ENCODE measurements at regions not wholly inside any gene's neighbourhood (a gene's known extent, or its start where the extent isn't known, plus 50 kb on each side); places are given as distances from the start of the nearest gene placed in this dataset.
A peak's percentile ranks its signal among the peaks of the same experiment; 100 is the strongest.

- no peak for TF ChIP-seq ZNF44 (CRISPR knock-in tag; IDR thresholded peaks at IDR 0.05)
- no peak for TF ChIP-seq RAD21 (CRISPR knock-in tag; IDR thresholded peaks at IDR 0.05)
- TF ChIP-seq GMEB2 (CRISPR knock-in tag; IDR thresholded peaks at IDR 0.05; ENCODE audit: low read depth): no peak
- TF ChIP-seq PITX1 (CRISPR knock-in tag; IDR thresholded peaks at IDR 0.05): peak; percentile 98
- TF ChIP-seq ZNF24 (IDR thresholded peaks at IDR 0.05): no peak
- TF ChIP-seq EZH2 (conservative IDR thresholded peaks at IDR 0.05; ENCODE audit: low read depth, low read length): no peak
- no peak for TF ChIP-seq ZNF496 (CRISPR knock-in tag; IDR thresholded peaks at IDR 0.05; ENCODE audit: insufficient replicate concordance)
- TF ChIP-seq JARID2 (CRISPR knock-in tag; IDR thresholded peaks at IDR 0.05; ENCODE audit: insufficient replicate concordance): no peak
- TF ChIP-seq ATRX (CRISPR knock-in tag; IDR thresholded peaks at IDR 0.05; ENCODE audit: borderline replicate concordance): no peak
- no peak for TF ChIP-seq SNAPC4 (CRISPR knock-in tag; IDR thresholded peaks at IDR 0.05)
- TF ChIP-seq HES4 (CRISPR knock-in tag; IDR thresholded peaks at IDR 0.05; ENCODE audit: borderline replicate concordance): no peak
- no peak for TF ChIP-seq ZFP1 (CRISPR knock-in tag; IDR thresholded peaks at IDR 0.05)
- TF ChIP-seq ZNF878 (CRISPR knock-in tag; IDR thresholded peaks at IDR 0.05): no peak
- TF ChIP-seq ZNF776 (CRISPR knock-in tag; IDR thresholded peaks at IDR 0.05): no peak
- 0 out of 2 replicates have a peak, but pooled peaks have one; percentile 10 for TF ChIP-seq STAG1 (CRISPR knock-in tag; IDR thresholded peaks at IDR 0.05)
- no peak for TF ChIP-seq MXD1 (CRISPR knock-in tag; IDR thresholded peaks at IDR 0.05)
- no peak for TF ChIP-seq ZNF460 (CRISPR knock-in tag; IDR thresholded peaks at IDR 0.05; ENCODE audit: borderline replicate concordance)
- TF ChIP-seq ELF3 (CRISPR knock-in tag; IDR thresholded peaks at IDR 0.05): 0 out of 2 replicates have a peak, but pooled peaks have one; percentile 37
- TF ChIP-seq MLXIP (CRISPR knock-in tag; IDR thresholded peaks at IDR 0.05; ENCODE audit: borderline replicate concordance): no peak
- TF ChIP-seq ZNF234 (CRISPR knock-in tag; conservative IDR thresholded peaks at IDR 0.05): no peak
- TF ChIP-seq KDM3A (CRISPR knock-in tag; IDR thresholded peaks at IDR 0.05; ENCODE audit: low read depth): no peak
Observed at GRCh38 chr20:22384978-22385377, 199.4 kb downstream of the FOXA2 start (continued).

All from HepG2 (cell line).